Fibroblast of villous mesenchyme (primary cell): ENCODE measurements at regions not wholly inside any gene's neighbourhood (a gene's known extent, or its start where the extent isn't known, plus 50 kb on each side); places are given as distances from the start of the nearest gene placed in this dataset.

ENCODE experiments used
- DNase-seq: peaks from one replicate; pipeline ENCODE4 v3.0.0-alpha.2; 2010; ENCODE audit warnings: low read depth
- H3K4me3 ChIP-seq: 2 replicates; pipeline ENCODE4 v1.5.1; 2011; ENCODE audit warnings: low read depth, mild to moderate bottlenecking, low read length
- CTCF ChIP-seq: IDR thresholded peaks from 2 replicates; pipeline ENCODE4 v1.5.1; 2012; ENCODE audit warnings: low read depth, mild to moderate bottlenecking, low read length; ENCODE audit not compliant: insufficient read depth

GRCh38 chr4:123495530-123495929 is 98.9 kb downstream of the SPRY1 start:
- TF ChIP-seq CTCF, result no peak
- H3K4me3 ChIP-seq, result no peak overlapping the region
- no peak for DNase-seq

DNA sequence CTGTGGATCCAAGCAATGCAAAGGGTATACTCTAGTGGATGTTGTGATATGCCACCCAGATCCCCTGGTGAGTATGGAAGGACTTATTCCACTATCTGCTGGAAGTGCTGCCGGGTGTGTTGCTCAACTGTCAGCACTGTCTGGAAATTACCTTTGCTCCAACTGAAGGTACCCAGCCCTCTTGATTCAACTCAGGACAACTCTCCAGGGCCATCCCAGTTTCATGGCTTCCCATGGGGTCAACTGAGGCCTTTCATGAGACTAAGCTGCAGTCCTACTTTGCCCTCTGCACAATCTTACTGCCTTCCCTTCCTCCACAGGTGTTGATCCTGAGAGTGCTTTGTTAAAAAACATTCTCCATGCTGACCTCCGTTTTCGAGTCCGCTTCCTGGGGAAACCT is 99.8 kb downstream of the SPRY1 start:
- H3K4me3 ChIP-seq, result no peak overlapping the region
- TF ChIP-seq CTCF, result no peak
- no peak for DNase-seq

- DNase-seq, result no peak
- TF ChIP-seq CTCF, result no peak
- H3K4me3 ChIP-seq, result no peak overlapping the region
Observed at GRCh38 chr4:123497340-123497739, 100.7 kb downstream of the SPRY1 start.

GRCh38 chr4:123501733-123502132 is 105.1 kb downstream of the SPRY1 start:
- no peak for TF ChIP-seq CTCF
- no peak overlapping the region for H3K4me3 ChIP-seq
- no peak for DNase-seq

GRCh38 chr4:123503698-123504363 is 107.2 kb downstream of the SPRY1 start:
- no peak for TF ChIP-seq CTCF
- DNase-seq, result no peak
- H3K4me3 ChIP-seq, result no peak overlapping the region

DNA sequence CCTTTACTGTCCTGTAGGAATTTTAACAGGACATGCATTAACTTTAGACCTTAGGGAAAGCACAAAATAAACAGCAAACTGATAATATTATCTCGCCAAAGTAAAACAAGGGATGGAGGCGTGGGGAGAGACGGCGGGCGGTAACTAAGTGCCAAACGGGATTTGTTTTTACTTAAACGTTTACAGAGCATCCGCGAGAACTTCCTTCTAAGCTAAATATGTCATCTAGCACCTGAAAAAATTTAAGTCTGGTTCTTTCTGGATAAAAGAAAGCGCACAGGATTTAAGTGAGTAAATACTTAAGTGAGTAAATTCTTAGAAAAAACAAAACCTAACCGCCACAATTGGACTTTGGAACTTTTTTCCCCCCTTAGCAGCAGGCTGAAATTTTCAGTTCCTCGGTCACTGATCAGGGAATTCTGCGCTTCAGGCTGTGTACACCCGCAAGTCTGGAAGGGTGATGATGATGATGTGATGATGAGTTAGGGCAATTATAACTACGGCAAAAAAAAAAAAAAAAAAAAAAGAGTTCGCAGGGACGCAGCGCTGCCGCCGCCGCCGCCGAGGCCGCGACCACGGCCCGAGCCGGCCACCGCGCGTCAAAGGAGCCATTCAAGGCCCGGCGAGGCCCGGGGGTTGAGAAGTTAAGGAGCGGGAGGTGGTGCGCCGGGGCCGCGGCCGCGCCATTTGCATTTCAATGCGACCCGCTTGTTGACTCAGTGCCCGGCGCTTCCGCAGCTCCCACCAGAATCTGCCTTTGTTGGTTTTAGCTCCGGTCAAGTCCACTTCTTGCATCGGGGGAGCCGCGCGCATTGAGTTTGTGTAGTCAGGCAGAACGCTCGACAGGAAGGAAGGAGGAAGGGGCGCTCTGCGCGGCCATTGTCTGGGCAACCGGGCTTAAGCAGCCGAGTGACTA is 108.8 kb downstream of the SPRY1 start:
- H3K4me3 ChIP-seq, result peak overlapping the region; percentile 59
- peak; percentile 61 for DNase-seq
- no peak for TF ChIP-seq CTCF
